HEK293 (cell line): ENCODE measurements at regions not wholly inside any gene's neighbourhood (a gene's known extent, or its start where the extent isn't known, plus 50 kb on each side); places are given as distances from the start of the nearest gene placed in this dataset.

Experiments used
- KLF10 ChIP-seq: fragments of 450-650 bp; IDR thresholded peaks from 2 replicates; pipeline ENCODE4 v1.5.1; 2018; ENCODE audit warnings: missing biosample characterization, mild to moderate bottlenecking, missing genetic modification characterization
- SALL2 ChIP-seq: fragments of 450-650 bp; formaldehyde crosslinking; IDR thresholded peaks from 2 replicates; pipeline ENCODE4 v1.5.0; 2017; ENCODE audit warnings: missing biosample characterization, mild to moderate bottlenecking, missing genetic modification characterization, borderline replicate concordance
- SP2 ChIP-seq: fragments of 450-650 bp; formaldehyde crosslinking; IDR thresholded peaks from 2 replicates; pipeline ENCODE4 v1.5.1; 2016; ENCODE audit warnings: missing biosample characterization, missing genetic modification characterization
- ZNF792 ChIP-seq: fragments of 450-650 bp; formaldehyde crosslinking; IDR thresholded peaks from 2 replicates; pipeline ENCODE4 v1.5.1; 2016; ENCODE audit warnings: missing biosample characterization, missing genetic modification characterization
- TF ChIP-seq, protein P1 (sequence below): fragments of 450-650 bp; formaldehyde crosslinking; IDR thresholded peaks from 2 replicates; pipeline ENCODE4 v1.5.1; 2016; ENCODE audit warnings: missing biosample characterization, missing genetic modification characterization

GRCh38 chr10:57706016-57706415 is 561.7 kb downstream of the IPMK start:
- TF ChIP-seq, protein P1, sequence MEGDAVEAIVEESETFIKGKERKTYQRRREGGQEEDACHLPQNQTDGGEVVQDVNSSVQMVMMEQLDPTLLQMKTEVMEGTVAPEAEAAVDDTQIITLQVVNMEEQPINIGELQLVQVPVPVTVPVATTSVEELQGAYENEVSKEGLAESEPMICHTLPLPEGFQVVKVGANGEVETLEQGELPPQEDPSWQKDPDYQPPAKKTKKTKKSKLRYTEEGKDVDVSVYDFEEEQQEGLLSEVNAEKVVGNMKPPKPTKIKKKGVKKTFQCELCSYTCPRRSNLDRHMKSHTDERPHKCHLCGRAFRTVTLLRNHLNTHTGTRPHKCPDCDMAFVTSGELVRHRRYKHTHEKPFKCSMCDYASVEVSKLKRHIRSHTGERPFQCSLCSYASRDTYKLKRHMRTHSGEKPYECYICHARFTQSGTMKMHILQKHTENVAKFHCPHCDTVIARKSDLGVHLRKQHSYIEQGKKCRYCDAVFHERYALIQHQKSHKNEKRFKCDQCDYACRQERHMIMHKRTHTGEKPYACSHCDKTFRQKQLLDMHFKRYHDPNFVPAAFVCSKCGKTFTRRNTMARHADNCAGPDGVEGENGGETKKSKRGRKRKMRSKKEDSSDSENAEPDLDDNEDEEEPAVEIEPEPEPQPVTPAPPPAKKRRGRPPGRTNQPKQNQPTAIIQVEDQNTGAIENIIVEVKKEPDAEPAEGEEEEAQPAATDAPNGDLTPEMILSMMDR (tag by site-specific recombination): no peak
- TF ChIP-seq KLF10 (tag by site-specific recombination) (no peak), ZNF792 (tag by site-specific recombination) (no peak), SP2 (tag by site-specific recombination) (no peak), SALL2 (tag by site-specific recombination) (no peak)
